ENCODE measurements at regions not wholly inside any gene's neighbourhood (a gene's known extent, or its start where the extent isn't known, plus 50 kb on each side); places are given as distances from the start of the nearest gene placed in this dataset.

- H3K4me2 ChIP-seq (ENCODE audit: low read length) = no peak overlapping the region
- no peaks in the 10 kb centered on the region for H3K79me2 ChIP-seq (ENCODE audit: low read length)
- H3K9ac ChIP-seq (ENCODE audit: low read length) = no peak overlapping the region
- no peaks in the 10 kb centered on the region for H3K27me3 ChIP-seq (ENCODE audit: low read depth, low read length)
- H3K9me3 ChIP-seq (ENCODE audit: insufficient read depth, low read length) = no peaks in the 10 kb centered on the region
- TF ChIP-seq CTCF (IDR thresholded peaks at IDR 0.05; ENCODE audit: low read depth, low read length) = no peak
- TF ChIP-seq EZH2phosphoT487 (IDR thresholded peaks at IDR 0.05; ENCODE audit: low read depth) = no peak
- no peaks in the 10 kb centered on the region for H3K4me1 ChIP-seq (ENCODE audit: low read length)
- H3K4me3 ChIP-seq (ENCODE audit: low read length) = no peak overlapping the region
- no peak overlapping the region for H2AFZ ChIP-seq (ENCODE audit: low read depth, low read length)
- no peak overlapping the region for H3K27ac ChIP-seq (ENCODE audit: low read length)
- H4K20me1 ChIP-seq (ENCODE audit: insufficient read depth, low read length) = no peaks in the 10 kb centered on the region
- H3K36me3 ChIP-seq (replicated peaks; ENCODE audit: low read depth, low read length) = no peaks in the 10 kb centered on the region
Measured at GRCh38 chr9:103942651-103943050, 151.5 kb upstream of the SMC2 start.

GRCh38 chr9:103949096-103949495 lies 145.0 kb upstream of the SMC2 start:
- Histone ChIP-seq H3K4me1 (ENCODE audit: low read length) (no peaks in the 10 kb centered on the region), H3K9ac (ENCODE audit: low read length) (no peak overlapping the region), H3K36me3 (replicated peaks; ENCODE audit: low read depth, low read length) (no peaks in the 10 kb centered on the region), H3K79me2 (ENCODE audit: low read length) (no peaks in the 10 kb centered on the region), H3K27ac (ENCODE audit: low read length) (no peak overlapping the region), H3K9me3 (ENCODE audit: insufficient read depth, low read length) (no peaks in the 10 kb centered on the region), H3K27me3 (ENCODE audit: low read depth, low read length) (no peaks in the 10 kb centered on the region), H4K20me1 (ENCODE audit: insufficient read depth, low read length) (no peaks in the 10 kb centered on the region), H2AFZ (ENCODE audit: low read depth, low read length) (no peak overlapping the region), H3K4me3 (ENCODE audit: low read length) (no peak overlapping the region), H3K4me2 (ENCODE audit: low read length) (no peak overlapping the region)
- no peak for TF ChIP-seq CTCF (IDR thresholded peaks at IDR 0.05; ENCODE audit: low read depth, low read length)
- no peak for TF ChIP-seq EZH2phosphoT487 (IDR thresholded peaks at IDR 0.05; ENCODE audit: low read depth)

GRCh38 chr9:103977163-103977562 lies 116.9 kb upstream of the SMC2 start:
- H3K9ac ChIP-seq (ENCODE audit: low read length) = no peak overlapping the region
- peaks cover 25% of the 10 kb centered on the region for H3K4me1 ChIP-seq (ENCODE audit: low read length)
- no peak for TF ChIP-seq EZH2phosphoT487 (IDR thresholded peaks at IDR 0.05; ENCODE audit: low read depth)
- no peak for TF ChIP-seq CTCF (IDR thresholded peaks at IDR 0.05; ENCODE audit: low read depth, low read length)
- no peaks in the 10 kb centered on the region for H4K20me1 ChIP-seq (ENCODE audit: insufficient read depth, low read length)
- no peaks in the 10 kb centered on the region for H3K79me2 ChIP-seq (ENCODE audit: low read length)
- no peak overlapping the region for H3K4me3 ChIP-seq (ENCODE audit: low read length)
- H2AFZ ChIP-seq (ENCODE audit: low read depth, low read length) = no peak overlapping the region
- H3K36me3 ChIP-seq (replicated peaks; ENCODE audit: low read depth, low read length) = no peaks in the 10 kb centered on the region
- no peaks in the 10 kb centered on the region for H3K27me3 ChIP-seq (ENCODE audit: low read depth, low read length)
- H3K4me2 ChIP-seq (ENCODE audit: low read length) = no peak overlapping the region
- no peak overlapping the region for H3K27ac ChIP-seq (ENCODE audit: low read length)
- no peaks in the 10 kb centered on the region for H3K9me3 ChIP-seq (ENCODE audit: insufficient read depth, low read length)

- Histone ChIP-seq H3K4me2 (ENCODE audit: low read length) (peak overlapping the region; percentile 27), H3K4me3 (ENCODE audit: low read length) (no peak overlapping the region), H3K79me2 (ENCODE audit: low read length) (no peaks in the 10 kb centered on the region), H3K9me3 (ENCODE audit: insufficient read depth, low read length) (no peaks in the 10 kb centered on the region), H3K9ac (ENCODE audit: low read length) (no peak overlapping the region), H2AFZ (ENCODE audit: low read depth, low read length) (no peak overlapping the region), H3K36me3 (replicated peaks; ENCODE audit: low read depth, low read length) (no peaks in the 10 kb centered on the region), H4K20me1 (ENCODE audit: insufficient read depth, low read length) (no peaks in the 10 kb centered on the region), H3K27ac (ENCODE audit: low read length) (no peak overlapping the region), H3K27me3 (ENCODE audit: low read depth, low read length) (no peaks in the 10 kb centered on the region), H3K4me1 (ENCODE audit: low read length) (peaks cover 25% of the 10 kb centered on the region)
- TF ChIP-seq CTCF (IDR thresholded peaks at IDR 0.05; ENCODE audit: low read depth, low read length) (no peak), EZH2phosphoT487 (IDR thresholded peaks at IDR 0.05; ENCODE audit: low read depth) (no peak)
Measured at GRCh38 chr9:103978396-103978795, 115.7 kb upstream of the SMC2 start.

Measured in OCI-LY3 (cell line).